OCI-LY3 (cell line): ENCODE measurements at regions not wholly inside any gene's neighbourhood (a gene's known extent, or its start where the extent isn't known, plus 50 kb on each side); places are given as distances from the start of the nearest gene placed in this dataset.

ENCODE experiments used
- CTCF ChIP-seq: fragments of 200-600, 300-600 bp; sonication (generic); IDR thresholded peaks from 2 replicates; pipeline ENCODE4 v1.5.1; 2014; ENCODE audit warnings: antibody characterized with exemption, low read length, low read depth
- EZH2phosphoT487 ChIP-seq: fragments of 200-600 bp; shearing (Covaris generic); IDR thresholded peaks from 2 replicates; pipeline ENCODE4 v1.6.1; 2018; ENCODE audit warnings: antibody characterized with exemption, mixed run types, low read depth

GRCh38 chr11:133782116-133782725, 63.1 kb downstream of the SPATA19 start:
- TF ChIP-seq CTCF (no peak), EZH2phosphoT487 (no peak)
